Breast epithelium (tissue), 4 donors: ENCODE measurements at regions not wholly inside any gene's neighbourhood (a gene's known extent, or its start where the extent isn't known, plus 50 kb on each side); places are given as distances from the start of the nearest gene placed in this dataset.

ENCODE experiments used
- DNase-seq, 2 donors: peaks; one replicate each; pipeline ENCODE4 v3.0.0-alpha.2; 2019; ENCODE audit warnings: low spot score in 2 of 2
- H3K27ac ChIP-seq, 2 donors: fragments of 200-600 bp; sonication (generic) in 1 of 2; one replicate each; pipeline ENCODE4 v1.5.1; 2016 to 2019; ENCODE audit warnings: mild to moderate bottlenecking in 1 of 2
- H3K27me3 ChIP-seq, 2 donors: fragments of 200-600 bp; sonication (generic) in 1 of 2; one replicate each; pipeline versions ENCODE4 v1.5.1 to v1.6.0; 2017 to 2019; ENCODE audit warnings: control low read depth in 1 of 2, mild to moderate bottlenecking in 1 of 2
- H3K36me3 ChIP-seq: fragments of 200-600 bp; one replicate; pipeline ENCODE4 v1.5.1; 2019
- H3K4me1 ChIP-seq, 2 donors: fragments of 200-600 bp; sonication (generic); one replicate each; pipeline ENCODE4 v1.5.1; 2016 to 2019; ENCODE audit warnings: control low read depth in 1 of 2
- H3K4me3 ChIP-seq, 3 donors: fragments of 200-600 bp; sonication (generic); 1 replicate in 2 of 3; 2 replicates in 1 of 3; pipeline ENCODE4 v1.5.1; 2016 to 2019; ENCODE audit warnings: mild to moderate bottlenecking in 3 of 3, moderate library complexity in 2 of 3
- H3K9me3 ChIP-seq, 2 donors: fragments of 200-600 bp; sonication (generic) in 1 of 2; one replicate each; pipeline ENCODE4 v1.5.1; 2016 to 2019; ENCODE audit warnings: control low read depth in 1 of 2
- CTCF ChIP-seq, 3 donors: fragments of 450-650 bp; IDR thresholded peaks; one replicate each; pipeline ENCODE4 v1.5.1; 2016 to 2017; ENCODE audit warnings: antibody characterized with exemption in 3 of 3, mild to moderate bottlenecking in 3 of 3, moderate library complexity in 3 of 3
- POLR2A ChIP-seq: fragments of 450-650 bp; IDR thresholded peaks from one replicate; pipeline ENCODE4 v1.6.1; 2016; ENCODE audit warnings: antibody characterized with exemption, mild to moderate bottlenecking, moderate library complexity
- POLR2AphosphoS5 ChIP-seq, 3 donors: sonication (generic); formaldehyde crosslinking; IDR thresholded peaks; one replicate each; pipeline ENCODE4 v1.6.1; 2017; ENCODE audit warnings: antibody characterized with exemption in 3 of 3
- intact Hi-C: fragments of 100-400 bp; cut with DNase I; formaldehyde crosslinking; loops from one replicate; pipeline ENCODE4 v1.15.1; 2023; ENCODE audit warnings: low total_unique reads

- Histone ChIP-seq H3K4me1 (no peaks in the 10 kb centered on the region), H3K36me3 (no peaks in the 10 kb centered on the region), H3K27ac (no peak overlapping the region), H3K9me3 (no peaks in the 10 kb centered on the region), H3K4me3 (no peak overlapping the region), H3K27me3 (no peaks in the 10 kb centered on the region)
- intact Hi-C loops, result loop anchor here (5.0 kb wide), 1 partner anchor 693 kb away; no protein-coding TSS in a partner anchor
- TF ChIP-seq POLR2AphosphoS5 (IDR thresholded peaks at IDR 0.05) (no peak), POLR2A (no peak), CTCF (IDR thresholded peaks at IDR 0.05) (no peak)
- DNase-seq, result no peak
Observed at GRCh38 chr14:44770201-44770600, 191.5 kb downstream of the KLHL28 start.

- H3K27me3 ChIP-seq, result no peaks in the 10 kb centered on the region
- H3K4me1 ChIP-seq, result no peaks in the 10 kb centered on the region
- TF ChIP-seq POLR2A (no peak), POLR2AphosphoS5 (IDR thresholded peaks at IDR 0.05) (no peak), CTCF (IDR thresholded peaks at IDR 0.05) (no peak)
- H3K27ac ChIP-seq, result no peak overlapping the region
- intact Hi-C loops, result no loop called here
- no peak for DNase-seq
- H3K9me3 ChIP-seq, result no peaks in the 10 kb centered on the region
- no peak overlapping the region for H3K4me3 ChIP-seq
- H3K36me3 ChIP-seq, result no peaks in the 10 kb centered on the region
Observed at GRCh38 chr14:44768935-44769334, 192.8 kb downstream of the KLHL28 start.

GRCh38 chr14:44767646-44768173 is 194.0 kb downstream of the KLHL28 start:
- TF ChIP-seq POLR2A (no peak), CTCF (IDR thresholded peaks at IDR 0.05) (no peak), POLR2AphosphoS5 (IDR thresholded peaks at IDR 0.05) (no peak)
- H3K9me3 ChIP-seq, result no peaks in the 10 kb centered on the region
- no peaks in the 10 kb centered on the region for H3K36me3 ChIP-seq
- H3K27ac ChIP-seq, result no peak overlapping the region
- no peak for DNase-seq
- no peak overlapping the region for H3K4me3 ChIP-seq
- intact Hi-C loops, result no loop called here
- H3K4me1 ChIP-seq, result no peaks in the 10 kb centered on the region
- H3K27me3 ChIP-seq, result no peaks in the 10 kb centered on the region

GRCh38 chr14:44766285-44766684 is 195.5 kb downstream of the KLHL28 start:
- Histone ChIP-seq H3K36me3 (no peaks in the 10 kb centered on the region), H3K4me1 (no peaks in the 10 kb centered on the region), H3K27me3 (no peaks in the 10 kb centered on the region), H3K27ac (no peak overlapping the region), H3K9me3 (no peaks in the 10 kb centered on the region), H3K4me3 (no peak overlapping the region)
- TF ChIP-seq POLR2AphosphoS5 (IDR thresholded peaks at IDR 0.05) (no peak), CTCF (IDR thresholded peaks at IDR 0.05) (no peak), POLR2A (no peak)
- intact Hi-C loops, result no loop called here
- DNase-seq, result no peak

GRCh38 chr14:44763356-44763755 is 198.4 kb downstream of the KLHL28 start:
- Histone ChIP-seq H3K27ac (no peak overlapping the region), H3K9me3 (no peaks in the 10 kb centered on the region), H3K4me3 (no peak overlapping the region), H3K27me3 (no peaks in the 10 kb centered on the region), H3K4me1 (no peaks in the 10 kb centered on the region), H3K36me3 (no peaks in the 10 kb centered on the region)
- no peak for DNase-seq
- TF ChIP-seq CTCF (IDR thresholded peaks at IDR 0.05), result no peak
- no peak for TF ChIP-seq POLR2A
- TF ChIP-seq POLR2AphosphoS5 (IDR thresholded peaks at IDR 0.05), result no peak
- intact Hi-C loops, result no loop called here
